GM21786 (cell line): ENCODE measurements at regions not wholly inside any gene's neighbourhood (a gene's known extent, or its start where the extent isn't known, plus 50 kb on each side); places are given as distances from the start of the nearest gene placed in this dataset.
"Not testable (repeated sequence)": the region's sequence is repeated elsewhere in the genome, so short reads cannot be mapped to it uniquely, and the experiment has no call there.

Experiments used
- ATAC-seq: cut with Tn5 transposase; IDR thresholded peaks from one replicate; pipeline ENCODE4 v1.9.1; 2021; ENCODE audit not compliant: unreplicated experiment

DNA sequence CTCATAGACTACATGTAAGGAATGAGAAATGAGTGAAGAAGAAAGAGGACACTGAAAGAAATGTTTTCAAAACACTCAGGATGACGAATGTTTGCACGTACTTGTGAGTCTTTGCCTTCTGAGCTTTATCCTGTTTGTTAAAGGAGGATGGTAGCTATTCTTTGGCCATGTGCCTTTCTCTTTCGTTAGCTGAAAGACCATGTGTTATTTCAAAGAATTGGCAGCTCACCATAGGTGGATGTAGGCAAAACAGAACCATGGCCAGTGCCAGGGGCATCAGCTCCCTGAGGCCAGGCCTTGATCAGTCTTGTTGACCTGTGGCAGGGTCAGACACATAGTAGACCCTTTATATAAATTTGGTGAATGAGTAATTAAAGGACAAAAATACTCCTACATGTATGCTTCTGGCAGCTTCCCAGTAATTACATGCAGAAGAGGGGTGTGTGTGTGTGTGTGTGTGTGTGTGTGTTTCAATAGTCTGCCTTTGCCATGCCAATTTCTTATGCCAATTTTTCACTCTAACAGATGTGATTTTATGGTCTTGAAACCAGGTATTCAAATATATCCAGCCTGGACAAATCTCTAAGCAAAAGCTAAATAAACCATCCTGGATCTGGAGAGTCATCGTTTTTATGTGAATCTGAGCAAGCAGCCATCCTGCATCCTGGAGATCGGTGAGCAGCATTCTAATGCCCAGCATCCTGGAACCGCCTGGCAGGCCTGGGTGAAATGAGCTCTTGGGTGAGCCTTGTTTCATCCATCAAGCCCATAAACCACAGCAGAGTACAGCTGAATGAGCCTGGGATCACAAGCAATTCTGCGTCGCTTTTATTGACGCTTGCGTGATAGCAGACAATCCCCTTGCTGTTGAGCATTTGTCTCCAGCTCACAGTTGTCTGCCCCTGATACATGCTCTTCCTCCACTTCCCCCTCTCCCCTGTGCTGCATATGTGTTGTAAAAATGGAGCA lies 475.4 kb downstream of the MED10 start:
- ATAC-seq, result no peak

DNA sequence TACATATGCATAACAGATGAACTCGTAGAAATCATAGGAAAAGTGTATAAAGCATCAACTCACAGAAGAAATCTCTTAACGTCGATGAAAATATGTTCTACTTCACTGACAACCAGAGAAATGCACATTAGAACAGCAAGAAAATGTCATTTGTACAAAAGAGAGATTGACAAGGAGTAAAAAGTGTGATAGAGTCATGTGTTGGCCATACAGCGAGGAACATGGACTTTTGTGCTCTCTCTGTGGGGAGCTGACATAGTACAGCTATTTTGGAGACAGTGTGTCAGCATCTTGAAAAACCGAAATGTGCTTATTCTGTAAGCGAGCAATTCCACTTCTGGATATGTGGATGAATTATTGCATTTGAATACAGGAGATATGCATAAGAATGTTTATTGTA lies 477.9 kb downstream of the ICE1 start:
- ATAC-seq, result no peak

DNA sequence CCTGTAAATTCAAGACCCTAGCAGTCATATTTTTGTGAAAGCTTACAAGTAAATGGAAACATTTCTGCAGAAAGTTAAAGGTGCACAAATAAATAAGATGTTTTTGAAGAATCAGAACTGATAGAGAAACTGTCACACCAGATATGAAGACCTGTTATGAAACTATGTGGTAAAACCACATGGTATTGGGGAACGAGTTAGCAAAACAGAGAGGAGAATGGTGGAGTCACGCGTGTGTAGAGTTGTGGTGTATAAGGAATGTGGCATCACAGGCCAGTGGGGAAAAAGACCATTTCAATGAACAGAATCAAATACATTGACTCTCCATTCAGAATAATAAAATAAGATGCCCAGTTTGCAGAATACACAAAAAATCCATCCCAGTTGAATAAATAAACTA lies 477.2 kb downstream of the ICE1 start:
- ATAC-seq, result no peak

DNA sequence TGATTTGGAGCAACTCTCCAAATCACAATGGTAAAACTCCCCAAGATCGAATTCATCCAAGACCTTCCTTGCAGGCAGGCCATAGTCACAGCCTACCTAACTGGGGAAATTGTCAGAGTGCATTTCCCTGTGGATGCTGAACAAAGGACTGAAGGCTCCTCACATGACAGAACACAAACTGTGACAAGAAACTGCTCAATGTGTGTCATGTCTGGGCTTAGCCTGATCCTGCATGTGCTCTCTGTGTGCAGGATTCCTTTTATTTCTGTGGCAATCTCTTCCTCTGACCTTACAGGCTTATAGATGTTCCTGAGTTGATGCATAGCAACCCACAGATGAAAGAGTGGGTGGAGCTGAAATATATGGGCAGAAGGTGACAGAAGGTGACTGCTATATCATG lies 465.8 kb downstream of the ICE1 start:
- no peak for ATAC-seq

DNA sequence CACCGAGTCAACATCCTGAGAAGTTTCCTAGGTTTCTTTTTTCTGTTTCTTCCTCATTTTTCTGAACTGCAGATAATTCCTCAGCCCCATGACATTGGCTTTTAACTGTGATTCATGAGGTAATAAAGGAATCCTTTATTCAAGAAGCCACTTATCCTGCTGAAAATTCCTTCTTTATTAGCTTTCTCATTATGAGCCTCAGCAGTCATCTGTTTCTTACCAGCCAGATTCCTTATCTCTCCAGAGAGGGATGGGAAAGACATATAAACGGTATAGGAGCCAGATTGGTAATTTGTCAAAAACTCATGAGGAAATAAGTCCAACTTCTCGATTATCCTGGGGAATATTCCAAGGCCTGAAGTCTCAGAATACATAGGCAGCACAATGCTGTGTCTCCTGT lies 465.4 kb downstream of the ICE1 start:
- no peak for ATAC-seq

DNA sequence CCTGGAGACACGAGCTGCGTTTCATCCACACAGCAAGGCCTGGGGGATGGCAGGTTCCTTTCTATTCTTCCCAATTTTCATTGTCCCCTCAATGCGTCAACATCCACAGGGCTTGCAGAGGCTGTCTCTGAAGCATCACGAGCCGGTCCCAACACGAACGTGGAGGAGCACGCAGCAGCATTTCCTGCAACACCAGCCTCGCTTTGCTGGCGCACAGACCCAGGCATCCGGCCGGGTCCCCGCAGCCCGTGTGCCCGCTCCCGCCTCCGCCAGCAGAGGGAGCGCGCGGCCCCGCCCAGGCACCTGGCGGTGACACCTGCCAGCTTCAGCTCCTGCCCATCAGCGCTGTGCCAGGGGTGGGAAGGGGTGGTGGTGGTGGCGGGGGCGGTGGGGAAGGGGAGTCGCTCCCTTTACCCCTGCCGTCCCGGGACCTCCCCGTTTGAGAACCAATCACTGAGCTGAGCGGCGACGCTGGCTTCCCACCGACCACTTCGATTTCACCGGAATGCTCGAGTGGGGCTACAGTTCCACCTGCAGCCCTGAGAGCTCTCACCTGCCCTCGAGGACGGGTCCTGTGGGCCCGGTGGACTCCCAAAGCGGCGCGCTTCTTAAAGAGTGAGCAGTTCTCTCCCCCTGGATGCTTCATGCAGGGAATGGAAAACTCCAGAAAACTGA lies 464.5 kb downstream of the ICE1 start:
- peak; percentile 60 for ATAC-seq

DNA sequence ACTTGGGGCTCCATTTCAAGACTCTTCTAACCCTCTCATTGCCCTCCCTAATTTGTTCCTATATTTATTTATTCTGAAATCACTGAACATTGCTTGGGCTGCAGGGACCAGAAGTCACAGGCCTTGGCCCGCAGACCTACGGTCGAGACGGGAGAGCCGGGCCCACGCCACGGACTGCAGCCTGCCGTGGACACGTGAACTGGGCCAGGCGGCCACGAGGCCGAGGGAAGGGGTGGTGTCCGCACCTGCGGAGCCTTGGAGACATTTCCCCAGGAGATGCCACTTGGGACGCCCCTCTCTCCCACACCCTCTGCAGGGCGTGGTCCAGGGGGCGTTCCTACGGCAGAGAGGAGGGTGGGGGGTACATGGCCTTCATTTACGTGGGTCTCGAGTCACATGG lies 463.9 kb downstream of the ICE1 start:
- ATAC-seq, result no peak

DNA sequence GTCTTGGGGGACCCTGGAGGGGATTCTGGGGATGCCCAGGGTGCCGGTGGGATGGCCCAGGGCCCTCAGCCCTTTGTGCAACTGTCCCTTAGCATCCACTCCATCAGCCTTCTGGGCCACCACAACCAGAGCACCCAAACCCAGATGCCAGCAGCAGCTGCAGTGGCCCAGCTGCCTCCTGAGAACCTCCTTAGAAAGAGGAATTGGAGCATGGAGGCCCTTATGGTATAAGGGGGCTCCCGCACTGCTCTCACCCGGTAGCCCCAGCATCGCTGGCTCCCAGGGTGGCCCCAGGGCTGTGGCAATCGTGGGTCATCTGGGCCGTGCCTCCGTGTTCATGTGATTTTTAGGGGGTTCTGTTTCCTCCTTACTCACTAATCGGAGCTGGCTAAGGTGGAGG lies 463.3 kb downstream of the ICE1 start:
- no peak for ATAC-seq

DNA sequence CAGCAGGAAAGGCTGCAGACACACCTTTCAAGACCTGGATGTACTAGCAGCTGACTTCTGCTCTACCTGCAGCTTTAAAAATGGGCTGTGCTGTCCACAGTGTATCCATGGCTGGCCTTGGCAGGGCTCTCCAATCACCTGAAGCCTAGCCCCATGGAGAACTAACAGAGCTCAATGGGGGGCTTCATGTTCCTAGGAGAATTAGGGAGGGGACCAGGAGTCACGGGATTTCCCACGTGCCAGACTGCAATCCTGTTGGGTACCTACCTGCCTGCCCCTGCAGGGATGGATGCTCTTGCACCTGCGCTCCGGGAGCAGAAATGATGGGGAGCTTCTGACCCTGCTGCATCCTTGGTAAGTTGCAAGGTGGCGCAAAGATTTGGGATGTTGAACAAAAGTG lies 462.1 kb downstream of the ICE1 start:
- no peak for ATAC-seq

DNA sequence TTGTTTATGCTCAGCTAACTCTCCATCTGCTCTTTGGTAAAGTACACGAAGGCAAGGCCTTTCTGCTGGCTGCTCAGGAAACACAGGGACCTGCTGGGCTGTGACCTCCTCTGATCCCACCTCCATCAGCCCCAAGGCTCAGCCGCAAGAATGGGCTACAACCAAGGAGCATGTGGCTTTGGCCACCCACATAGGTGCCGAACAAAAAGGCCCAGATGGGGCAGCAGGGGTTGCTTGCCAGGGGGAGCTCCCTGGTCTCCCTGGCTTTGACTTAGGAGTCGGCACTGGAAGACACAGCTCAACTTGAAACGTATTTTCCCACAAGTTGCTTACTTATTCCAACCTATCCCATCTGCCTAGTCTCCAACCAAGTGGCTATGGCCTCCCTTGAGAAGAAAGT lies 461.1 kb downstream of the ICE1 start:
- no peak for ATAC-seq

DNA sequence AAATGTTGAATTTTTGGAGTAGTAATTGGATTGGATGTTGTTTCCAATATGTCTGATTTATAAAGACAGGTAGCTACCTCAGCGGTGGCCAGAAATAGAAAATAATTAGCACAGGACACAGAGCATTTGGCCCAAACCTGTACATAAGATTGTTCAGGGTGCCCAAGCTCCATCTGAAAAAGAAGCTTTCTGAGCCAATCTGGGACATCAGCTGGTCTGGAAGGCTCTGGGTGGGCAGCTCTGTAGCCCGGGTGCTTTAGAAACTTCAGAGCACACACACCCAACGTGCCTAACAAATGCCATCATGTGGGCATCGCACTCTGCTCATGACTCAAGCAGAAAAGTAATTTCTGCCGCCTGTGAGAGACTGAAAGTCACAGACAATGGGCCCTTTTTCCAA lies 460.7 kb downstream of the ICE1 start:
- no peak for ATAC-seq

DNA sequence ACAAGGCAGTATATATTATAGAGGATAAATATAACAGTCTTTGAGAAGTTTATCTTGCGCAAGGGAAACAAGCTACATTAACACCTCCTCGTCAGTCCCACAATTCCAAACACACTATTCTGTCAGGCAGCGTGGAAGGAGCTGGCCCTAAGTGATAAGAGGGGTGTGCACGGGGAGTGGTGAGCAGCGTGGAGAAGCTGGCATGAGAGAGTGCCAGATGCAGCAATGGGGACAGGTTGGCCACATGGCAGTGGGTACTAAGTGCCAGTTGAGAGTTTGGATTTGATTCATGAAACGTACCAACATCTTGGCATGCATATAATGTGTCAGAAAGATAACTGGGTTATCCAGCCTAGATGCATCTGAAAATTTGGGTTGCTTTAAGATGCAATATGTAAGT lies 460.2 kb downstream of the ICE1 start:
- no peak for ATAC-seq

DNA sequence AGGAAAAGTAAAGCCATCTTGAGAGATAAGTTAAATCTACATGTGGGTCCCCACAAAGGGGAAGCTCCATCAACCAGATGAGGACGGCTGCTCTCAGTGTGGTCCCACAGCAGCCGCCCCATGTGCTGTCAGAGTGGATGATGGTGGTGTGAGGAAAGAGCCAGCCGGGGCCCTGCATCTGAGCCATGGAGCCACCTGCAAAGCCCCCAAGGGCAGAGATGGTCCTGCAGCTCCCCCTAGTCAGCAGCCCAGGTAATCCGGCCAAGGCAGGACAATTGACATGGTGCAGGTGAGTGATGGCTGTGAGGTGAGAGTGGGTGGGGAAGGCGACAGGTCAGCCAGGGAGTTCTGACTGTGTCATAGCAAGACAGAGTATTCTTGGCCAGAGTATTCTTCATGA lies 458.8 kb downstream of the ICE1 start:
- ATAC-seq, result no peak

DNA sequence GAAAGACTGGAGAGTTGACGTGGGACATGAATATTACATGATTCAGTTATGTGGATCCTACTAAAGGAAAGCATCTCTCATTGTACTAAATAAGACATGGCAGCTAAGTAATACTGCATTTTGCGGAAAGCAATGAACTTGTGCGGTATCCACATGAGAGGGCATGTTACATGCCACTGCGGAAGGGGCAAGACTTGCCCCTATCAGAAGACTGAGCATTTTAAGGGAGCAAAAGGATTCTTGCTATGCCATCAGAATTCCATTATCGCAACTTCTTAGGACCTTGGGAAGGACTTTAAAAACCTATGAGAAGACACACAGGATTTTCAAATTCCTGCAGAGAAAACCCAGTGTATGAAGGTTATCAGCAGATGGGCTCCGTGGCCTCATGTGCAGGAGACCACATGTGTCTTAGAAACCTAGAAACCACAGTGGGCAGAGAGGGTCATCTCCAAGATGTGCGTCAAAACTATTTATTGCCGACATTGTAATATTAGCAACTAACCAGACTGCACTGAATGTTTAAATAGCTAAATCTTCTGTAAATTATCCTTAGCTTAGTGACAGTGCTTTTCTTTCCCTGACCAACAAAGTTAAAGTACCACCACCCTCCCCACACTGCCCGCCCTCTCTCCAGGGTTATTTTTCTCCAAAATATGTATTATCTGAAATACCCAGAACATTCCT lies 457.7 kb downstream of the ICE1 start:
- ATAC-seq, result no peak

DNA sequence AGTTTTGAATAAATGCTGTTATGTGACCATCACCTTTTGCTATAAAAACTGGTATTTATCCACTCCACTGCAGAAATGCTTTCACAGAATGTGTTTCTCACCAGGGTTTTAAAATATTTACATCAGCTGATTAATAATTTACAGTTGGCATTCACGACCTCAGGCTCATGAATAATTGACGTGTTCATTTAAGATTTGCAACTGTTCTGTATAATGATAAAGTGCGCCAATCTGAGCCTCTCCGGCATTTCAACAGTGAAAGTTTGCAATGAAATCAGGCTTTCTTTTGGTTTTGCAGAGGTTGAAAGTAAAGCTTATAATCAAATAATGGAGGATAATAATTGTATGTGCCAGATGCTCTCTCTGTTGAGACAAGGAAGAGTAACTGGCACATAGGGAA lies 434.9 kb downstream of the ICE1 start:
- ATAC-seq, result no peak

DNA sequence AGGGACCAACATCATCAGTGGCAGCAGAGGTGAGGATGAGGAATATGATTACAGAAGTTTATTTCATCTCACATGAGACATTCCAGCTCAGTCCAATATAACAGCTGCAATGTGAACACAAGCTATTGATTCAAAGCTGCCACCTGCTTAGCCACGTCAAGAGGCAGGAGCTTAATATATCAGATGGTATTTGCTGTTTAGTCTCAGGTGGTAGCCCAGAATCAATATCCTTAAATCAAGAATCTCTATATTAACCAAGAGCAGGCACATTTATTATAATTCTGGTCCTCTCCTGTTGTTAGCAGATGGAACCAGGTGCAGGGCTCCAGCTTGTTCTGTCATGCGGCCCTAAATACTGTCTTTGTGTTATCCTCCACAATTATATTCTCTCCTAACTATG lies 431.6 kb downstream of the ICE1 start:
- ATAC-seq, result no peak

DNA sequence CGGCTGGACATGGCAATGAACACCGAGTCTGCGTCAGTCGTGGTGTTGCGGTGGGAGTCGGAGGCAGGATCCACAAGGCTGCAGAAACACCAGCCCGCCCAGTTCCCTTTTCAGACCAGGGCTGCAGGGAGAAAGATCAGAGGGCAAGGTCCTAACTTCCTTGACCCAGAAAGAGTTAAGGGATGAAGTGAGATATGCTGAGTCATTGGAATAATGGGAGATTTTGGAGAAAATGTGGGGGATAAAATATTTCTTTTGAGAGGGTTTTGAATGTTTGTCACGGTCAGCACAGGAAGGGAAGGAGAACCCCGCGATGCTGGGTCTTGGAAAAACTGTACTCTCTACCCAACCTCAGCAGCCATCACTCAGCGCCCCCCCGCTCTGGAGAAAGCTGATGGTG lies 416.0 kb downstream of the ICE1 start:
- ATAC-seq, result no peak

DNA sequence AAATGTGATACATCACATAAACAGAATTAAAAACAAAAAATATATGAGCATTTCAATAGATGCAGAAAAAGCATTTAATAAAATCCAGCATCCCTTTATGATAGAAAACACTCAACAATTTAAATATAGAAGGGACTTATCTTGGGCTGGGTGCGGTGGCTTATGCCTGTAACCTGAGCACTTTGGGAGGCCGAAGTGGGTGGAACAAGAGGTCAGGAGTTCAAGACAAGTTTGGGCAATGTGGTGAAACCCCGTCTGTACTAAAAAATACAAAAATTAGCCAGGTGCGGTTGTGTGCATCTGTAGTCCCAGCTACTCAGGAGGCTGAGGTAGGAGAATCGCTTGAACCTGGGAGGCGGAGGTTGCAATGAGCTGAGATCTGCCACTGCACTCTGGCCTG lies 409.1 kb downstream of the ICE1 start:
- ATAC-seq, result not testable (repeated sequence)

DNA sequence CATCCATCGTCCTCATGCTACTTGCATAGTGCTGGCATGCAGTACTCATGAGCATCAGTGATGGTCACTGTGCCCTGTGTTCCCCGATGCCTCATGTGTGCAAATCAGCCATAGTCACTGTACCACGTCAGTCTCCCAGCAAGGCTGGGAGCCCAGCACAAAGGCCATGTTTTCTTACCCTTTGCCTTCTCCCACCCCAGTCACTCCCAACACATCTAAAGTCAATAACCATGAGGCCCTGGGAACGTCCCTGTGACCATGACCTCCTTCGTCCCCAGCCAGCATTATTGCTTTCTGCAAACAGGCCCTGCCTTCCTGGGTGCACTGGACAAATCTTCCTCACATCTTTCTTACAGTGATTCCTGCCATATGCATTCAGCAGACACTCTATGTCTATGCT lies 406.1 kb downstream of the ICE1 start:
- ATAC-seq, result no peak

DNA sequence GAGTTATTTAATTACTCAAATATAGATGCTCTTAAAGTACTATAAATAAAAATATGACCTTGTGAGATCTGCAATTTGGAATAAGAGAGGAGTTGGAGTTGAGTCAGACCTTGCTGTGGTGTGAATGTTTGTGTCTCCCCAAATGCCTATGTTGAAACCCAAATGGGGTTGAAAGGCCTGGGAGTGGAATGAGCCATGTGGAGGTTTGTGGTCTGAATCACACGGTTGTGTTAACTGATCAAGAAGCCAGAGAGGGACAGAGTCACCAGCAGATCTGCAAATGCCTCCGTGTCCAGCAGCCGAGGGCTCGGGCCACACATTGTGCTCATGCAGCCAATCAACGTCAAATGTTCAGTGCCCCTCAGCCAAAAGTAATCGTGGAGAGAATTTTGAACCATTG lies 404.4 kb downstream of the ICE1 start:
- ATAC-seq, result no peak

DNA sequence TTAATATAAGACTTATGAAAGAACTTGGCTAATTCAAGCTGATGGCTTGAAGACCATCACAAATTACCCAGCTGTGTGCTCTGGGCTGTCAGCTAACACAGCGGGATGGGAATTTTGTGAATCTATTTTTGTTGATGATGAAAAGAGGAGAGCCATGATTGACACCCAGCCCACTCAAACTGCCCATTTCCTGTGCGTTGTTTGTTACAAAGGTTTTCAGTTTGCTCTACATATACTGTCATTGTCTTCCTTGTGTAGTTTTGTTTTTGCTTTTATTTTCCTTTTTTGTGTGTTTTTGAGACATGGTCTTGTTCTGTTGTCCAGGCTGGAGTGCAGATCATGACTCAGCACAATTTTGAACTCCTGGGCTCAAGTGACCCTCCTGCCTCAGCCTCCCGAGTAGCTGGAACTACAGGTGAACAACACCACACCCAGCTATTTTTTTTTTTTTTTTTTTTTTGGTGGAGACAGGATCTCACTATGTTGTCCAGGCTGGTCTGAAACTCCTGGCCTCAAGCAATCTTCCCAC lies 400.3 kb downstream of the ICE1 start:
- ATAC-seq, result no peak

DNA sequence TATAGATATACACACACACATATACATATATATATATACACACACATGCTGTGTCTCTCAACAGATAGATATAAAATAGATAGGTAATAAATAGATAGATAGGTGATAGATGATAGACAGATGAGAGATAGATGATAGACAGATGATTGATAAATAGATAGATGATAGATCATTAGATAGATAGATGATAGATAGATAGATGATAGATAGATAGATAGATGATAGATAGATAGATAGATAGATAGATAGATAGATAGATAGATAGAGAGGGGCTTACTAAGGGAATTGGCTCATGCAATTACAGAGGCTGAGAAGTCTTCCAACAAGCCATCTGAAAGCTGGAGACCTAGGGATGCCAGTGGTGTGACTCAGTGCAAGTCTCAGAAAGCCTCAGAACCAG lies 394.5 kb downstream of the ICE1 start:
- ATAC-seq, result no peak
